Fibroblast of peridontal ligament (primary cell): ENCODE measurements at regions not wholly inside any gene's neighbourhood (a gene's known extent, or its start where the extent isn't known, plus 50 kb on each side); places are given as distances from the start of the nearest gene placed in this dataset.

Source experiments
- DNase-seq: peaks from one replicate; pipeline ENCODE4 v3.0.0-alpha.2; 2010; ENCODE audit errors: extremely low read depth

DNA sequence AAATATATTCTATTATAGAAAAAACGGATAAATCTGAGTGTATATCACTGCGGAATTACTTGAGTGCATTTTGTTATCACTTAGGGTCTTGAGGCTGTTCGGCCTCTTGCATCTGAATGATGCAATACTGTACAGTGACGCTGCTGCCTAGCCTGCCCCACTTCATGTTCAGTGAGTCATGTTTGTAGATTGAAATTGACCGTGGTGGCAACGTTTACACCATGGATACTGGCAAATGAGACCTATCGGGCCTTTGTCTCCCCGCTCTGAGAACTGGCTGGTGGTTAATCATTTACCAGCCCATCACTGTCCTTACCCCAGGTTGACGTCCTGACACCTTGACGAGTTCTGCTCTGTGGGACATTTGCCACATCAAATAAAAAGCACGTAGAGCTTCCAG, 510.1 kb upstream of the ADAMTS16 start:
- no peak for DNase-seq

DNA sequence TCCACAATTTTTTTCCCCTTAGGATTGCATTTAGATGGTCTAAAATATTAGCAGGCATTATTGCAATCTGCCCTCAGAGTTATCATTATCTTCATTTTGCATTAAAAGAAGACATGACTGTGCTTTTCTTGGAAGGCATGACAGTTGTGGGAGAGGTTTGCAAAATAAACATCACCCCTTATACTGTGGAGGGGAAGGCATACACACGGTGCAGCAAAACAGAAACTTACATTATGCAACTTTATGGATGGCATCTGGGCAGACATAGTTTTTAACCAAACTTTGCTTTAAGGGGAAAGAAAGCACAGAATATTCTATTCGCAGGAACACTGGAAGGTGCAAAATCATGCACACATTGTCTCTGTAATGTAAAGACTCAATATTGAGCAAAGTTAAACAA, 505.8 kb upstream of the ADAMTS16 start:
- DNase-seq = no peak

DNA sequence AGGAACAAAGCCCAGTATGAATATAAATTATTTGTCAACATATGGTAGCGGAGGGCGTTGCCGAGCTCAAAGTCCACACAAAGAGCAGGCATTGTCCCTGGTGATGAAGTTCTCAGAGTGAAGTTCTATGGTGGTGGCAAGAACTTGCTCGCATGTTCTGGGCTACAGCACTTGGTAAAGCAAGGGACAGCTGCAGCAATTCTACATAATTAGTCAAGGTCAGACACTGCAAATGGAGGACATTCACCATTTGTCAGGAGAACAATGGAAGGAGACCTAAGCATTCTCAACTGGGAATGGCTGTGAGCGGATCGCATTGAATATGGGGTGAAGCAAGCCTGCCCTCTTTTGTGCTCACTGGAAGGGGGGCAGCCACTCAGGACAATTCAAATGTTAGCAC, 503.8 kb upstream of the ADAMTS16 start:
- no peak for DNase-seq

DNA sequence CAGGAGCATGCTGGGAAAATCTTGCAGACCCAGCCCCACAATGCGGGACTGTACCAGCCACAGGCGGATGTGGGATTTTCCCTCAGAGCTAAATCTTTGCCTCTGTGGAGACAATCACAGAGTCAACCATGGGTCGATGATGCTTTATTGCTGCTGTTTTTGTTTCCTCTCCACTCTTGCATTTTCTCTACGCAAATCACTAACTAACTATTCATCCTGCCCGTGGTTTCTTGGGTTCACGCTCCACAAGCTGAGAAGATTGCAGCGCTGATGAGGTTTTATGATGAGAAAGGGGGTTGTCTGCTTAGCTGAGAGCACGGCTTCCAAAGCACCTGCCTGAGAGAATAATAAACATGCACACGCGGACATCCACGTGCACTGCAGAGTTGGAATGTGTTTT, 500.2 kb upstream of the ADAMTS16 start:
- DNase-seq = no peak

GRCh38 chr5:4640795-4641194, 499.3 kb upstream of the ADAMTS16 start:
- DNase-seq = no peak

DNA sequence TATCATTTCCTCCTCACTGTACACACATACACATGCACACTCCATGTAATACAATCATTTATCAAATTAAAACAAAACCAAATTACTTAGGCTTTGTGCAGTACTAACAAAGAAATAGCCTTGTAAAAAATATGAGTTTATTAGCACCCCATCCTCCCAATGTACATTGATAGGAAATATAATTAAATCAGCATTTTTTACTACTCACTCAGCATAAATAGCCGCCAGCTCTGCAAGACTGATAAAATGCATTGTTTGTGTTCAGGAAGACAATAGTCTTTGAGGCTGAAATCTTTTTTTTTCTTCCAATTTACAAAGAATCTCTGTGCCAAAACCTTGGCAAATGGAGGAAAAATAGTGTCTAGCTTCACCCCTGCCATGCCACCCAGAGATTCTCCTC, 497.6 kb upstream of the ADAMTS16 start:
- DNase-seq = no peak

- no peak for DNase-seq
Observed at GRCh38 chr5:4643190-4643589, 496.9 kb upstream of the ADAMTS16 start.

DNA sequence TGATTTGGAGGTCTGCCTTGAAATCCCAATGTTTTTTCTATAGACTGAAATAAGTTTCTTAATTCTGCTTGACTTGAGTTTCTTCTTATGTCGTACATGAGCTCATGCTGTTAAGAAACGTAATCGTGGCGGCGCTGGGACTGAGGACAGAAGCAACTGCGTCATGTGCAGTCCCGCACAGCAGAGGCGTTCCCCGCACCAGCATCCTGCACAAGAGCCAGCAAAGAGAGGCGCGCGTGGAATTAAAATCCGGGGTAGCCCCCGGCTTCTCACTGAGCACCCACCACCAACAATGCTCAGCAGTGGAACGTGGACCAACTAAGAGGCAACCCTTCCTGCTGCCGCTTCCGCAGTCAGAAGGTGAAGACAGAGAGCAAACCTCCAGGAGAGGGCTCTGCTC, 496.2 kb upstream of the ADAMTS16 start:
- no peak for DNase-seq

- no peak for DNase-seq
Observed at GRCh38 chr5:4646715-4647375, 493.3 kb upstream of the ADAMTS16 start.

DNA sequence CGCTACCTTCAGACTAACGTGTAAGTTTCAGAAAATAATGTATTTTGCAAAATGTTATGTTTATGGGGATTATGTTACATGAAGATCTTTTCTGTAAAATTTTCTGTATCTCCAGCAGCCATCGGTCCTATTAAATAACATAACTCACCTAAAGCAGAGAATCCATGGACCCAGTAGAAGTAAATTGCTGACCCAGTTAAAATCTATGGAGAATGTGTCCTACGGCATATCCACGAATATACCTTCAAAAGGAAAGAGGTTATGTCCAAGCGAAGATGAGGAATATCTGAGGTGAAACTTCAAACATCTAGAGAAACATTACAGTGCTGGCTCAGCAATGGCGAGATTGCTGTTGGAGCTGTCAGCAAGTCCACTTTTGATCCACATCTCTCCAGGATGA, 492.2 kb upstream of the ADAMTS16 start:
- DNase-seq = no peak

GRCh38 chr5:4651806-4652565, 488.1 kb upstream of the ADAMTS16 start:
- no peak for DNase-seq

- DNase-seq = no peak
Observed at GRCh38 chr5:4653475-4653874, 486.7 kb upstream of the ADAMTS16 start.

DNA sequence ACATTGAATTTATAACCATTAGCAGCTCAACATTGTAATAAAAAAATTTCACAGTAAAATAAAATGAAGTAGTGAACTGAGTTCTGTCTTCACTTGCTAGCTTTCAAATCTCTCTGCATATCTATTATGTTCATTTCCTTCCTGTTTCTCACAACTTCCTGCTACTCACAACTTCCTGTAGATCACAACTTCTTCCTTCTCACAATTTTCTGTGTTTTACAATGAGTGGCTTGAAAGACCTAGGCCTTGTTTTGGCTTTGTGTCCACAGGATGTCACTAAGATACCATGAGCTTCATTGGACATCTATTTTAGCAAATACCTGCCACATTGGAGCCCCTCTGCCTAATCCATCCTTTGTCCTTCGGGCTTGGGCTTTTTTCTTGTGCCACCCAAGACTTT, 480.3 kb upstream of the ADAMTS16 start:
- DNase-seq = no peak

- DNase-seq = no peak
Observed at GRCh38 chr5:4661326-4661725, 478.8 kb upstream of the ADAMTS16 start.

DNA sequence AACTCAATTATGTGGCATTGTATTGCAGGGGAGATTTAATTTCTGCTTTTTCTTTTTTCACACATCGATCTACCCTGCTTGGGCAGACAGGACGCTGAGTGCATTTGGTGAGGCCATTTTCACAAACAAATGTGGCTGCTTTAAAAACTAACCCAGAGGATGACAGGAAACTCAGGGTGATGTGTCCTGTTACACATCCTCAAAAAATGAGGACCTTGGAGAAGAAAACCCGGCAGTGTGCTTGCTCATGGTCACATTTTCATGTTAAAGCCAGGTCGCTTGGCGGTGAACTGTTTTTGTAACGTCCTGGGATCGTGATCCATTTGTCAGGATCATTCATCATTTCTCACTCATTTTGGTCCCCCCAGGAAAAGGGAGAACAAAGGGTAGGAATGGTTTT, 478.3 kb upstream of the ADAMTS16 start:
- DNase-seq = no peak

DNA sequence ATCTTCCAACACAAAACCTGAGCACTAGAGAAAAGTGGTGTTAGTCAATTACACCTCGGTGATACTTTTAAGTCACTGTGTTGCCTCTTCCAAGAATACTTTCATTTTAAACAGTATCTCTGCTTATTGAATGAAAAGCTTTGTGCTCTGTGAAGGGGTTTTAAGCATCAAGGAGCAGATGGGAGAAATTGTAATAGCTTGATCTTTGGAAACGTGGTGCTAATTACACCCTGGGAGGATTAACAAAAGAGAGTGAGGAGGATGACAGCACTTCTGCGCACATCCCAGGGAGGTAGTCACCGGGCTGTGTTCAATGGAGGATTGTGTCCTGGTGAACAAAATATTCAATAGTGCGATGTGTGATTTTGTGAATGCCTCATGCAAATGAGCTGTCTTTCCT, 477.4 kb upstream of the ADAMTS16 start:
- no peak for DNase-seq

DNA sequence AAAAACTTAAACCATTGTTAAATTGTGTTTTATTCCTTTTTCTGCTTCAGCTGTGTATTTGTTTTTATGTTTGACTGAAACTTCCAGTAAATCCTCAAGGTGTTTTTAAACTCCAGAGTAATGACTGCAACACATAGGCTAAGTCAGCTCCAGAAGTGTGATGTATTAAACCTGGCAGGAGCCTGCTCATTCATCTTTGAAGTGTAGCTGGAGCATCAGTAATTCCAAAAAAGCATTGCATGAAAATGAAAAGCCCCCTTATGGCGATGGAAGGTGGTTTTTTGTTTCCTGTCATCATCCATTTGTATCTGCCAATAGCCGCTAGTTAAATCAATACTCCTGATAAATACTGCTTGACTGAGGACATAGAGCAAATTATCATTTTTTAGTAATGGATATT, 474.2 kb upstream of the ADAMTS16 start:
- no peak for DNase-seq

- DNase-seq = no peak
Observed at GRCh38 chr5:4674166-4674565, 466.0 kb upstream of the ADAMTS16 start.

DNA sequence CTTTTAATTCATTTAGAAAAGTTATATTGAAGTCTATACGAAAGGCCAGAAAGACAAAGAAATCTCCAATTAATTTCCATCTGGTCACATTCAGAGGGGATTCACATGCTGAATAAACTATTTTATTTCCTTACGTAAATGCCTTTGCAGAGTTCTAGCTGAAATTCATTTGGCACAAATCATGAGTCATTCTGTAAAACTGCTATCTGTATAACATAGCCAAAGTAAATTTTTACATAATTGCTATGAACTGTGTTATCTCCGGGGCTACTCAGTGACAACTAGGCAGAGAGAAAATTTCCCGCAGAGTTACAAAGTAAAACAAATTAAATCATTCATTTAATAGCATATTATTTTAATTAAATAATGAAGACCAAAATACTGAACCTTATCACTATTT, 463.2 kb upstream of the ADAMTS16 start:
- no peak for DNase-seq

- DNase-seq = no peak
Observed at GRCh38 chr5:4684946-4685345, 455.2 kb upstream of the ADAMTS16 start.

DNA sequence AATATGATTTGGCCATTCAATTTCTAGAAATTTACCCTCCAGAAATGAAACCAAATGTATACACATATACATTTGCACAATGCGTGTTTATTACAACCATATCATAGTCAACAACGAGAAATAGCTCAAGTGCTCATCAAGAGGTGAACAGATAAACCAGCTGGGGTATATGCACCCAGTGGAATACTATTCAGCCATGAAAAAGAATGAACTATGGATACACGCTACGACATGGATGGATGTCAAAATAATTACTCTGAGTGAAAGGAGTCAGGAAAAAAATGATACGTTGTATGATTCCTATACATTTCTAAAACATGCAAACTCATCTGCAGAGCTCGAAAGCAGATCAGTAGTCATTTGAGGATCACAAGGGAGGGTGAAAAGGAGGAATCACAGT, 441.5 kb upstream of the ADAMTS16 start:
- DNase-seq = no peak

- DNase-seq = no peak
Observed at GRCh38 chr5:4699592-4699991, 440.5 kb upstream of the ADAMTS16 start.

GRCh38 chr5:4700069-4700468, 440.1 kb upstream of the ADAMTS16 start:
- DNase-seq = no peak

- DNase-seq = no peak
Observed at GRCh38 chr5:4700871-4701270, 439.3 kb upstream of the ADAMTS16 start.
